GM10248 (cell line): ENCODE measurements at regions not wholly inside any gene's neighbourhood (a gene's known extent, or its start where the extent isn't known, plus 50 kb on each side); places are given as distances from the start of the nearest gene placed in this dataset.

ENCODE experiments used
- CTCF ChIA-PET: fragments of 300-600 bp; sonication (Branson Sonifier 250); formaldehyde crosslinking; extraction: SDS; loops from one replicate; lab custom pipeline; 2021; ENCODE audit warnings: antibody characterized with exemption; lab: Yijun Ruan, JAX
- POLR2A ChIA-PET: fragments of 350-650 bp; sonication (Branson Sonifier 250); formaldehyde crosslinking; extraction: SDS; loops from one replicate; lab custom pipeline; 2020; ENCODE audit warnings: antibody characterized with exemption; lab: Yijun Ruan, JAX
- DNase-seq: peaks from one replicate; pipeline ENCODE4 v3.0.0; 2012; ENCODE audit errors: extremely low spot score
- CTCF ChIP-seq: IDR thresholded peaks from 2 replicates; pipeline ENCODE4 v1.5.1; 2012; ENCODE audit warnings: mild to moderate bottlenecking, low read depth; ENCODE audit errors: extremely low read depth, missing control alignments, control extremely low read depth

- TF ChIP-seq CTCF, result no peak
- POLR2A ChIA-PET, result no interaction called here
- CTCF ChIA-PET, result no interaction called here
- DNase-seq, result no peak
These were observed 1935.1 kb upstream of the FLRT2 start for GRCh38 chr14:83594874-83595273.

GRCh38 chr14:83607682-83608081, 1922.3 kb upstream of the FLRT2 start:
- no peak for TF ChIP-seq CTCF
- ChIA-PET POLR2A (no interaction called here), CTCF (interaction anchor here (1.0 kb wide), 1 partner anchor 10 kb away, joined by 3 read pairs; no protein-coding TSS in a partner anchor)
- no peak for DNase-seq

GRCh38 chr14:83611491-83611890, 1918.5 kb upstream of the FLRT2 start:
- POLR2A ChIA-PET, result no interaction called here
- CTCF ChIA-PET, result no interaction called here
- no peak for TF ChIP-seq CTCF
- no peak for DNase-seq

- TF ChIP-seq CTCF, result no peak
- ChIA-PET CTCF (no interaction called here), POLR2A (no interaction called here)
- DNase-seq, result no peak
These were observed 1918.0 kb upstream of the FLRT2 start for GRCh38 chr14:83611906-83612390.

GRCh38 chr14:83614956-83615355, 1915.0 kb upstream of the FLRT2 start:
- CTCF ChIA-PET, result interaction anchor here (1.2 kb wide), 1 partner anchor 35 kb away, joined by 3 read pairs; no protein-coding TSS in a partner anchor
- TF ChIP-seq CTCF, result no peak
- no peak for DNase-seq
- POLR2A ChIA-PET, result no interaction called here

- POLR2A ChIA-PET, result no interaction called here
- CTCF ChIA-PET, result no interaction called here
- TF ChIP-seq CTCF, result no peak
- DNase-seq, result no peak
These were observed 1905.4 kb upstream of the FLRT2 start for GRCh38 chr14:83624541-83624940.
